HEK293T (cell line): ENCODE measurements at regions not wholly inside any gene's neighbourhood (a gene's known extent, or its start where the extent isn't known, plus 50 kb on each side); places are given as distances from the start of the nearest gene placed in this dataset.

ENCODE experiments used
- CTCF ChIA-PET: fragments of 350-600 bp; formaldehyde crosslinking; extraction: SDS; loops from one replicate; lab custom pipeline; 2021; ENCODE audit warnings: antibody characterized with exemption, inconsistent platforms; lab: Yijun Ruan, JAX
- POLR2A ChIA-PET: fragments of 350-600 bp; formaldehyde crosslinking; extraction: SDS; loops from one replicate; lab custom pipeline; 2020; ENCODE audit warnings: antibody characterized with exemption, inconsistent platforms; lab: Yijun Ruan, JAX
- DNase-seq: peaks from one replicate; pipeline ENCODE4 v3.0.0; 2012; ENCODE audit warnings: mixed read lengths; ENCODE audit errors: extremely low spot score
- ARNT ChIP-seq: fragments of 450-650 bp; IDR thresholded peaks from 2 replicates; pipeline ENCODE4 v1.6.1; 2017; ENCODE audit warnings: mild to moderate bottlenecking
- BHLHE40 ChIP-seq: fragments of 450-650 bp; IDR thresholded peaks from 2 replicates; pipeline ENCODE4 v1.6.1; 2016; ENCODE audit warnings: mild to moderate bottlenecking, moderate library complexity, borderline replicate concordance
- CTBP1 ChIP-seq: fragments of 450-650 bp; IDR thresholded peaks from 2 replicates; pipeline ENCODE4 v1.6.1; 2016; ENCODE audit warnings: borderline replicate concordance
- ELF4 ChIP-seq: fragments of 450-650 bp; IDR thresholded peaks from 2 replicates; pipeline ENCODE4 v1.6.1; 2017; ENCODE audit warnings: antibody characterized with exemption
- FOXA1 ChIP-seq: fragments of 450-650 bp; IDR thresholded peaks from 2 replicates; pipeline ENCODE4 v1.6.1; 2016; ENCODE audit warnings: mild to moderate bottlenecking
- FOXK2 ChIP-seq: fragments of 450-650 bp; IDR thresholded peaks from 2 replicates; pipeline ENCODE4 v1.6.1; 2016; ENCODE audit warnings: mild to moderate bottlenecking
- FOXM1 ChIP-seq: fragments of 450-650 bp; IDR thresholded peaks from 2 replicates; pipeline ENCODE4 v1.6.1; 2017; ENCODE audit warnings: mild to moderate bottlenecking, borderline replicate concordance
- HDGF ChIP-seq: fragments of 450-650 bp; IDR thresholded peaks from 2 replicates; pipeline ENCODE4 v1.6.1; 2017; ENCODE audit warnings: antibody characterized with exemption, borderline replicate concordance
- L3MBTL2 ChIP-seq: fragments of 450-650 bp; conservative IDR thresholded peaks from 2 replicates; pipeline ENCODE4 v1.6.1; 2016; ENCODE audit warnings: mild to moderate bottlenecking
- LEF1 ChIP-seq: fragments of 450-650 bp; IDR thresholded peaks from 2 replicates; pipeline ENCODE4 v1.6.1; 2017; ENCODE audit warnings: mild to moderate bottlenecking, borderline replicate concordance
- NFRKB ChIP-seq: fragments of 450-650 bp; IDR thresholded peaks from 2 replicates; pipeline ENCODE4 v1.6.1; 2016; ENCODE audit warnings: mild to moderate bottlenecking, moderate library complexity
- SP1 ChIP-seq: fragments of 450-650 bp; IDR thresholded peaks from 2 replicates; pipeline ENCODE4 v1.6.1; 2017
- SUZ12 ChIP-seq: fragments of 450-650 bp; IDR thresholded peaks from 2 replicates; pipeline ENCODE4 v1.6.1; 2016; ENCODE audit warnings: mild to moderate bottlenecking
- TARDBP ChIP-seq: fragments of 450-650 bp; IDR thresholded peaks from 2 replicates; pipeline ENCODE4 v1.6.1; 2016
- ZNF384 ChIP-seq: fragments of 450-650 bp; IDR thresholded peaks from 2 replicates; pipeline ENCODE4 v1.6.1; 2016
- TF ChIP-seq, protein P1 (sequence below): fragments of 450-650 bp; IDR thresholded peaks from 2 replicates; pipeline ENCODE4 v1.6.1; 2016

DNA sequence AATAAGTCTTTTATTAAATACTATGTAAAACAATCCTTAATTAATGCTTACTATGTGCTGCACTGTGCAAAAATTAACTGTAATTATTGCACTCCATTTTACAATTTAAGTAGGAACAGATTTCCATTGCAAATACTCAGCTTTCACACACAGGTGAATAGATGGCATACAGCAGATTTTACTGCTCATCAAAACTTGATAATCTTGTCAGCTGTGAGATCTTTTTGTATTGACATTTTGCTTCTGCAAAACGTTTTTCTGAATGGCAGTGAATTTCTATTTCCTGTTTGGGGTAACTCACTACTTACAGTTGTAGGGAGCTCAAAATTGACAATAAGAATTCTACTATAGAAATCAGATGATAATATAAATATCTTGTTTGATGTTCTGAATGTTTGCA is 220.0 kb upstream of the MAGI2 start:
- no peak for DNase-seq
- POLR2A ChIA-PET = no interaction called here
- TF ChIP-seq SP1 (no peak), SUZ12 (no peak), BHLHE40 (no peak), FOXM1 (no peak), L3MBTL2 (no peak), TARDBP (no peak), ARNT (no peak), FOXA1 (no peak), NFRKB (no peak), HDGF (no peak), CTBP1 (no peak), ELF4 (no peak), ZNF384 (no peak), LEF1 (no peak), FOXK2 (no peak)
- TF ChIP-seq, protein P1, sequence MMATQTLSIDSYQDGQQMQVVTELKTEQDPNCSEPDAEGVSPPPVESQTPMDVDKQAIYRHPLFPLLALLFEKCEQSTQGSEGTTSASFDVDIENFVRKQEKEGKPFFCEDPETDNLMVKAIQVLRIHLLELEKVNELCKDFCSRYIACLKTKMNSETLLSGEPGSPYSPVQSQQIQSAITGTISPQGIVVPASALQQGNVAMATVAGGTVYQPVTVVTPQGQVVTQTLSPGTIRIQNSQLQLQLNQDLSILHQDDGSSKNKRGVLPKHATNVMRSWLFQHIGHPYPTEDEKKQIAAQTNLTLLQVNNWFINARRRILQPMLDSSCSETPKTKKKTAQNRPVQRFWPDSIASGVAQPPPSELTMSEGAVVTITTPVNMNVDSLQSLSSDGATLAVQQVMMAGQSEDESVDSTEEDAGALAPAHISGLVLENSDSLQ = no peak
- CTCF ChIA-PET = no interaction called here

DNA sequence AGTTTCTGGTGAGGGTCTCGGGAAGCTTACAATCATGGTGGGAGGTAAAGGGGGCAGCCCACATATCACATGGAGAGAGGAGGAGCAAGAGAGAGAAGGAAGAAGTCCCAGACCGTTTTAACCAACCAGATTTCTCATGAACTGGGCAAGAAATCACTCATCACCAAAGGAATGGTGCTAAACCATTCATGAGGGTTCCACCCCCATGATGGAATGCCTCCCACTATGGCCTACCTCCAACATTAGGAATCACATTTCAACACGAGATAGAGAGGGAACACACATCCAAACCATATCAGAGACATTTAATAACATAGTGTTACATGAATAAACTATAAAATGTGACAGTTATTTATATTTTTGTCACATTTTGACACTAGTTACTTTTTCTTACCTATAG is 214.8 kb upstream of the MAGI2 start:
- POLR2A ChIA-PET = no interaction called here
- CTCF ChIA-PET = no interaction called here

DNA sequence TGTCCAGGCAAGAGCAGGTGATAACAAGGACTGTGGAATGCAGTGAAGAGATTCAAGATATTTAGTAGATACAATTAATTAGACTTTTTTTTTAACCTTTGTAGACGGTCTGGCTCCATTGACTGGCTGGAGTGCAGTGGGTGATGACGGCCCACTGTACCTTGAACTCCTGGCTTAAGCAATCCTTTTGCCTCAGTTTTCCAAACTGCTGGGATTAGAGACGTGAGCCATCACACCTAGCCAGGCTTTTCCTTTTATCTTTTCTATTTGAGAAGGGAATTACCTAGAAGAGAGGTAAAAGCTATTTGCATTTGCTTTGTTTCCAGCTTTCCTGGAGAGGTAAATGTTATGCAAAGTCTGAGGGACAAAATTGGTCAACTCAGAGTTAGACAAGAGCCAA is 213.0 kb upstream of the MAGI2 start:
- ChIA-PET POLR2A (no interaction called here), CTCF (no interaction called here)
- no peak for DNase-seq
- no peak for TF ChIP-seq FOXA1
- no peak for TF ChIP-seq SP1
- TF ChIP-seq, protein P1 = no peak
- no peak for TF ChIP-seq ELF4

More for the DNA sequence above, 214.8 kb upstream of the MAGI2 start:
- no peak for DNase-seq
- TF ChIP-seq ARNT (no peak), SUZ12 (no peak), HDGF (no peak), ELF4 (no peak), BHLHE40 (no peak), FOXK2 (no peak), SP1 (no peak), L3MBTL2 (no peak), NFRKB (no peak), ZNF384 (no peak), TARDBP (no peak), LEF1 (no peak), FOXA1 (no peak), CTBP1 (no peak), FOXM1 (no peak)
- TF ChIP-seq, protein P1 = no peak

DNA sequence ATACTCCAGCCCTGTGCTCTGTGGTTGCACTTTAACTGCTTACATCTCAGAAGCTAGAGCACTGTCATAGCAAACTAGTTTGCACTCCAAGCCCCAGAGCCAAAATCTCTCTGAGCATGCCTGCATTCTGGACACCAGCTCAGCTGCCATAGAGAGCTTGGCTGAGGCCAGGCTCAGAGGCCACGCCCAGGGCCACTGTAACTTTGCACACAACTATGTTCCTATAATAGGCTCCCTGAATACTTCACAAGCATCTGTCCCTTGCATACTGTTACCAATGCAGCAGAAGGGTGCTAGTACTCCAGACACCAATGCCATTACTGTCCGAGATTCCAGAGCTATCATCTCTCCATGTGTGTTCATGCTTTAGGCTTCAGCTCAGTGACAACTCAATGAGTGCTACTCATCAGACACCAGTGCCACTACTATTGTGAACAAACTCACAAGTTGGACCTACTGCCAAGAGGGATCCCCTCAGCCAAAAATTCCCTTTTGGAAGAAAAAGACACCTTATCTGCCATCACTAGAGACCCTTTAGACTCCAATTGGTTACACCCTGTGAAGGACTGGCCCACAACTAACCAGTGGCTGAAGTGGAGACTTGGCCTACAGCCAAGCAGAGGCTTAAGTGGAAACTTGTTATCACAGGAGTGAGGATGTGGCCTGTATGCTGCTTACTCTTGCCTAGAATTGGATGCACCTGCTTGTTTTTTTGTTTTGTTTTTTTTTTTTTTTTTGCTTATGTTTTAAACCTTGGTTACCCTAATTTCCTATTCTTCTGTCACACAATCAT is 211.6 kb upstream of the MAGI2 start:
- CTCF ChIA-PET = no interaction called here
- DNase-seq = no peak
- POLR2A ChIA-PET = no interaction called here
- TF ChIP-seq BHLHE40 (no peak), HDGF (no peak), SUZ12 (no peak), NFRKB (no peak), ARNT (no peak), L3MBTL2 (no peak), ZNF384 (no peak), FOXM1 (no peak), SP1 (no peak)
- TF ChIP-seq, protein P1 = no peak

DNA sequence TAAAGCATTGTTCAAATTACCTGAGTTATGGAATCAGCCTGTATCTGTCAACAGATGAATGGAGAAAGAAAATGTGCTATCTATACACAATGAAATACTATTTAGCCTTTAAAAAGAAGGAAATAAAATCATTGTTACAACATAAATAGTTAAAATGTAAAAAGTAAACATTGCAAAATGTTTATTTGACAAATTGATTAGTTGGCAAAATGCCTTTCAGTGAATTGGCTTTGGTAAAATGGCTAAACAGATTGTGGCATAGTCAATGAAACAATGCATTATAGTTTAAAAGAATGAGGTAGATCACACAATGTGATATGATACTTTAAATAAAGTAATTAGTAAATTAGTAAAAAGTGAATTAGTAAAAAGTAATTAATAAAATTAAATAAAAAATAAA is 204.8 kb upstream of the MAGI2 start:
- POLR2A ChIA-PET = no interaction called here
- CTCF ChIA-PET = no interaction called here
- no peak for DNase-seq
- TF ChIP-seq LEF1 (no peak), NFRKB (no peak), ARNT (no peak), HDGF (no peak), BHLHE40 (no peak), L3MBTL2 (no peak), CTBP1 (no peak)

DNA sequence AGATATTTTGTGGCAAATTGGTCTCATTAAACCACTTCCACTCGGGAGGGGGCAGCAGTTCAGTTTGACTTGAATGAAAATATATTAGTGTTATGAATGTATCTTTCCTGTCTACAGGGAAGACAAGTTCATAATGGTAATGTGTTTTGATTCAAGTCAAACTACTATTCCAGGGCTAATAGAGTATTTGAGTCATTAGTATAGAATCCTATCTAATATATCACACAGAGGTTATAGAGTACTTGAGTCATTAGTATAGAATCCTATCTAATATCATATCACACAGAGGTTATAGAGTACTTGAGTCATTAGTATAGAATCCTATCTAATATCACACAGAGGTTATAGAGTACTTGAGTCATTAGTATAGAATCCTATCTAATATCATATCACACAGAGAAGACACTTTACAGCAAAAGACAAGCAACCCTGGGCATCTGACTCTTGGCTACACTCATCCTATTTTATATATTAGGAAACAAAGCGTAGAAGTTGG is 199.7 kb upstream of the MAGI2 start:
- TF ChIP-seq FOXA1 (no peak), HDGF (no peak), ZNF384 (no peak), FOXK2 (no peak), NFRKB (no peak), BHLHE40 (no peak), SP1 (no peak), LEF1 (no peak), TARDBP (no peak), L3MBTL2 (no peak), ARNT (no peak), SUZ12 (no peak), ELF4 (no peak), FOXM1 (no peak)
- CTCF ChIA-PET = no interaction called here
- no peak for DNase-seq
- POLR2A ChIA-PET = no interaction called here
